ENCODE measurements at regions not wholly inside any gene's neighbourhood (a gene's known extent, or its start where the extent isn't known, plus 50 kb on each side); places are given as distances from the start of the nearest gene placed in this dataset.
"Not testable (repeated sequence)": the region's sequence is repeated elsewhere in the genome, so short reads cannot be mapped to it uniquely, and the experiment has no call there.

- TF ChIP-seq, protein P1, sequence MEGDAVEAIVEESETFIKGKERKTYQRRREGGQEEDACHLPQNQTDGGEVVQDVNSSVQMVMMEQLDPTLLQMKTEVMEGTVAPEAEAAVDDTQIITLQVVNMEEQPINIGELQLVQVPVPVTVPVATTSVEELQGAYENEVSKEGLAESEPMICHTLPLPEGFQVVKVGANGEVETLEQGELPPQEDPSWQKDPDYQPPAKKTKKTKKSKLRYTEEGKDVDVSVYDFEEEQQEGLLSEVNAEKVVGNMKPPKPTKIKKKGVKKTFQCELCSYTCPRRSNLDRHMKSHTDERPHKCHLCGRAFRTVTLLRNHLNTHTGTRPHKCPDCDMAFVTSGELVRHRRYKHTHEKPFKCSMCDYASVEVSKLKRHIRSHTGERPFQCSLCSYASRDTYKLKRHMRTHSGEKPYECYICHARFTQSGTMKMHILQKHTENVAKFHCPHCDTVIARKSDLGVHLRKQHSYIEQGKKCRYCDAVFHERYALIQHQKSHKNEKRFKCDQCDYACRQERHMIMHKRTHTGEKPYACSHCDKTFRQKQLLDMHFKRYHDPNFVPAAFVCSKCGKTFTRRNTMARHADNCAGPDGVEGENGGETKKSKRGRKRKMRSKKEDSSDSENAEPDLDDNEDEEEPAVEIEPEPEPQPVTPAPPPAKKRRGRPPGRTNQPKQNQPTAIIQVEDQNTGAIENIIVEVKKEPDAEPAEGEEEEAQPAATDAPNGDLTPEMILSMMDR (conservative IDR thresholded peaks at IDR 0.05), result not testable (repeated sequence)
- TF ChIP-seq ZFX (IDR thresholded peaks at IDR 0.05), result not testable (repeated sequence)
Observed at GRCh38 chr3:165915104-165915503, 77.9 kb upstream of the BCHE start.

Measured in C4-2B (cell line).